HL-60/S4 treated with retinoic acid at 250 ng/mL for 4 days and 3 days (cell line): ENCODE measurements at regions not wholly inside any gene's neighbourhood (a gene's known extent, or its start where the extent isn't known, plus 50 kb on each side); places are given as distances from the start of the nearest gene placed in this dataset.
"Not testable (repeated sequence)": the region's sequence is repeated elsewhere in the genome, so short reads cannot be mapped to it uniquely, and the experiment has no call there.

Experiments used
- in situ Hi-C: fragments of 300-500 bp; cut with MboI; formaldehyde crosslinking; loops from 2 replicates; pipeline ENCODE4 v1.7.0; 2022; ENCODE audit warnings: low sequenced_read_pairs

DNA sequence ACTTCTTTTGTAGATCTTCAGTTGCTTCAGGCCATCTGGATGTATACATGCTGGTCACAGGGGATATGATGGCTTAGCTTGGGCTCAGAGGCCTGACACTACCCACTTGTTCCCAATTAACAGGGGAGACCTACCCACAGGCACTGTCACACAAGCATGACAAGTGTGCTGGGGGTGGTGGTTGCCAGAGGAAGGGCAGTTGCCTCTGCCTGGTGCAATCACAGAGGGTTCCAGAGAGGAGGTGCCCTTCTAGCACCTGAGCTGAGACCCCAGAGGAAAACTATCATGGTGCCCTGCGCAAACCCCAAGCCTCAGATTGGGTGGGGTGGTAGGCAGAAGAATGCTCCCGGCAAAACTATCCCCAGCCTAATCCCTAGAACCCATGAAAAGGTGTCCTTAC, 65.6 kb upstream of the NANOS1 start:
- in situ Hi-C loops = no loop called here

DNA sequence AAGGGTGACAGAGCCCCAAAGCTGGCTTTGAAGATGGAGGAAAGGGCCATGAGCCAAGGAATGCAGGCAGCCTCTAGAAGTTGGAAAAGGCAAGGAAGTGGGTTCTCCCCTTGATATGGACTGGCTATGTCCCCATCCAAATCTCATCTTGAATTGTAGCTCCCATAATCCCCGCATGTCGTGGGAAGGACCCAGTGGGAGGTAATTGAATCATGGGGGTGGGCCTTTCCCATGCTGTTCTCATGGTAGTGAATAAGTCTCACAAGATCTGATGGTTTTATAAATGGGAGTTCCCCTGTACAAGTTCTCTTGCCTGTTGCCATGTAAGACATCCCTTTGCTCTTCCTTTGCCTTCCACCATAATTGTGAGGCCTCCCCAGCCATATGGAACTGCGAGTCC, 65.0 kb upstream of the NANOS1 start:
- in situ Hi-C loops = not testable (repeated sequence)

GRCh38 chr10:118965096-118965495, 64.4 kb upstream of the NANOS1 start:
- in situ Hi-C loops = no loop called here

GRCh38 chr10:118965645-118966044, 63.9 kb upstream of the NANOS1 start:
- in situ Hi-C loops = no loop called here

GRCh38 chr10:118966076-118966849, 63.3 kb upstream of the NANOS1 start:
- in situ Hi-C loops = no loop called here

GRCh38 chr10:118966850-118967125, 62.7 kb upstream of the NANOS1 start:
- in situ Hi-C loops = no loop called here

DNA sequence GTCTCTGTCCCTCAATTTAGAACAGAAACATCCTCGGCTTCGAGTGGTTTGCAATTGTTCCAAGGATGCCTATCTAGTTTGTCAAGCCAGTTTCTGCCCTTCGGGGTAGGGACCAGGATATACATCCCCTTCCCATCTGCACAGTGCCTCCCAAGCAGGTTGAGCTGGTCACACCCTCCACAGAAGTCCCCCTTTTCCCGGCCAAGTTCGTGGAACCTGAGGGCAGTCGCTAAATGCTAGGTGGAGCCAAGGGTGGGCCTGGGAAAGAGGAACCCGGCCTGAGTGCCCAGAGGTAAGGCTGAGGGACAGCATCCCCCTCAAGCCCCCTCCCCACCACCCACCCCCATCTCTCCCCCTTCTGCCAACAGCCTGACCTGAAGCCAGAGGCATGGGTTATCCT, 62.4 kb upstream of the NANOS1 start:
- in situ Hi-C loops = no loop called here

GRCh38 chr10:118968060-118968459, 61.5 kb upstream of the NANOS1 start:
- in situ Hi-C loops = no loop called here

- in situ Hi-C loops = no loop called here
These were observed 61.0 kb upstream of the NANOS1 start for GRCh38 chr10:118968482-118968881.

DNA sequence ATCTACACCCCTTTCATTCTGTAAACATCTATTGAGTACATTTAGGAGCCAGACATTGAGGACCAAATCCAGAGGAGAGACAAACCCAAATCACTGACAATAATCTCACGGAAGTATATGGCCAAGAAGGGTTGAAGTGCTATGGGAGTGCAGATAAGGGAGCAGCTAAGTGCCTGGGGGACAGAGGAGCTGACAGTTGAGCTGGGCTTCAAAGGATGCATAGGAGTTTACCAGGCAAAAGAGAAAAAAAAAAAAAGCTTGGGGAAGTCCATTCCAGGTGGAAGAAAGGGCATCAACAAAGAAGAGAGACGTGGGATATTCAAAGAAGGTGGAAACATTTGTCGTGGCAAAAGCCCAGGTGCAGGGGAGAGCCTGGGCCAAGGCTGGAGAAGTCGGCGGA, 60.5 kb upstream of the NANOS1 start:
- in situ Hi-C loops = no loop called here

- in situ Hi-C loops = no loop called here
These were observed 58.7 kb upstream of the NANOS1 start for GRCh38 chr10:118970770-118971169.

GRCh38 chr10:118971187-118971586, 58.3 kb upstream of the NANOS1 start:
- in situ Hi-C loops = no loop called here

DNA sequence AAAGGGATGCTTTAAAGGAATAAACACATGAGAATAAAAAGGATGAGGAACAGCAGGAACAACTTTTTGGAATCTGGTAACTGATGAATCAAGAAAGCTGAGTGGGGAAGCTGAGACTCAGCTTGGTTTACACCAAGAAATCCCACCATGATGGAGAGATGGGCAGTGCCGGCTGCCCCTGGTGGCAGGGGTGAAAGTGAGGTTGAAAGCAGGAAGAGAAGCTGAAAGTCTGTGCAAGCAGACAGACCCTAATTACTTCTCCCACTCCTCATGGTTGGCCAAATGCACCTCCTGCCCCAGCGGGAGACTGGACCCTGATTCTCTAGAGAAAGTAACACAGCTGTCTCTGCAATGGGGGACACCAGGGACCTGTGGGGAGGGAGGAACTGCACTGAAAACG, 57.6 kb upstream of the NANOS1 start:
- in situ Hi-C loops = no loop called here

GRCh38 chr10:118973744-118974143, 55.8 kb upstream of the NANOS1 start:
- in situ Hi-C loops = no loop called here

DNA sequence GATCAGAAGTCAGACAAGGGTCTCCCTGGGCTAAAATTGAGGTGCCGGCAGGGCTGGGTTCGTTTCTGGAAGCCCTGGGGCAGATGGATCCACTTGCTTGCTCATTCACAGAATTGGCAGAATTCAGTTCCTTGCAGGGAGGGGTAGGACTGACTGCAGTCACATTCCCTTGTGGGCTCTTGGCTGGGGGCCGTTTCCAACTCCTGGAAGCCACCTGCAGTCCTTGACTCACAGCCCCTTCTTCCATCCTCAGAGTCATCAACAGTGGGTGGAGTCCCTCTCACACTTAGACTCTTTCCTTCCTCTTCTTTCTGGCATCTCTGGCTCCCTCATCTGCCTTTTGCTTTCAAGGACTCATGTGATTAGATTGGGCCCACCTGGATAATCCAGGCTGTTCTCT, 54.6 kb upstream of the NANOS1 start:
- in situ Hi-C loops = no loop called here

DNA sequence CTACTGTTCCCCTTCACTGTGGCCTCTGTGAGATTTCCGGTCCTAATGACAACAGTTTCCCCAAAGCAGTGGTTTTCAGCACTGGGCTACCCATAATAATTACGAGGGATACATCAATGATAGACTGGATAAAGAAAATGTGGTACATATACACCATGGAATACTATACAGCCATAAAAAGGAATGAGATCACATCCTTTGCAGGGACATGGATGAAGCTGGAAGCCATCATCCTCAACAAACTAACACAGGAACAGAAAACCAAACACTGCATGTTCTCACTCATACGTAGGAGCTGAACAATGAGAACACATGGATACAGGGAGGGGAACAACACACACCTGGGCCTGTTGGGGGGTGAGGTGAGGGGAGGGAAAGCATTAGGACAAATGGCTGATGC, 53.3 kb upstream of the NANOS1 start:
- in situ Hi-C loops = not testable (repeated sequence)

- in situ Hi-C loops = no loop called here
These were observed 52.4 kb upstream of the NANOS1 start for GRCh38 chr10:118977022-118977599.

DNA sequence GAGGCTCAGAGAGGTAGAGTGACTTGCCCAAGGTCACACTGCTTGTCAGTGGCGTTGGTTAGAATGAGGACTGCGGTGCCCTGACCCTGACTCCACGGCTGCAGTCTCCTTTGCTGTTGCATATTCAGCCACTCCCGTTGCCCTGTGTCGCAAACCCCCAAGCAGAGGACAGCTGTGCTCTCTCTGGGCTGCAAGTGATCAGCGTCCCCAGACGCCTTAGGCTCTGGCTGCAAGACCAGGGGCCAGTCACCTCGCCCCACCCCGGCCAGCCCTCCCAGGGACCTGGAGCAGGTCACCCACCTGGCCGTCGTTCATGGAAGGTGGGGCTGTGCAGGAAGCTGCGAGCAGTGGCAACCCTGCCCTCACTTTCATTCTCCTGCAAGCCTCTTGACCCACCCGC, 51.7 kb upstream of the NANOS1 start:
- in situ Hi-C loops = no loop called here

- in situ Hi-C loops = no loop called here
These were observed 51.1 kb upstream of the NANOS1 start for GRCh38 chr10:118978316-118978997.

GRCh38 chr10:118978998-118979350, 50.5 kb upstream of the NANOS1 start:
- in situ Hi-C loops = no loop called here

DNA sequence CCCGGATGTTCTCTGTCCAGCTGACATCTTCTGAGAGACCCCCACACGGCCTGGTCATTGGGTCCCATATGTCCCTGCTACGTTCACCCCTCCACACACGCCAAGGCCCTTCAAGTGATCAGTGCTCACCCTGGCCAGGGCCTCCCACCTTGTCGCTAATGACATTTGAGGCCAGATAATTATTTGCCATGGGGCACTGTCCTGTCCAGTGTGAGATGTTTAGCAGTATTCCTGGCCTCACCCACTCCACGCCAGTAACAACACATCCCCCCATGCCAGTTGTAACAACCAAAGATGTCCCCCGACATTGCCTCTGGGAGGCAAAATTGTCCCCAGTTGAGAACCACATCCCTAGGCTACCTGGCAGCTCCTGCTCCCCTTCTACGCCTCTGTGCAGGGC, 49.9 kb upstream of the NANOS1 start:
- in situ Hi-C loops = no loop called here
